ENCODE measurements at regions not wholly inside any gene's neighbourhood (a gene's known extent, or its start where the extent isn't known, plus 50 kb on each side); places are given as distances from the start of the nearest gene placed in this dataset.

DNA sequence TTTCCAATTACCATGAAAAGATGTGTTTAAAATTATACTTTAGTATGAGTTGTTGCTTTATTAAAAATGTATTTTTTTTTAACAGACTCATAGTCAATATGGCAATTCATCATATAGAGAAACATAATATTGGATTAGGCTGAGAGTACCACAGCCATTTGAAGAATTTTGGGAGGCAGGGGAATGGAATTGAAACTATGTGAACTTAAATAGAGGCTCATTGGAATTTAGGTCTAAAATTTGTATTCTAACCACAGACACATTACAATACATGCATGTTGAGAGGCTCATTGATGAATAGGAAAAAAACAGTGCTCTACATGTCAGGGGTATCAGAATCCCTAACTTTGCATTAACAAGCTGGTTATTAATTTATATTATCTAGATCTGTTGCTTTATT, 269.6 kb downstream of the DKK2 start:
- DNase-seq: no peak

DNA sequence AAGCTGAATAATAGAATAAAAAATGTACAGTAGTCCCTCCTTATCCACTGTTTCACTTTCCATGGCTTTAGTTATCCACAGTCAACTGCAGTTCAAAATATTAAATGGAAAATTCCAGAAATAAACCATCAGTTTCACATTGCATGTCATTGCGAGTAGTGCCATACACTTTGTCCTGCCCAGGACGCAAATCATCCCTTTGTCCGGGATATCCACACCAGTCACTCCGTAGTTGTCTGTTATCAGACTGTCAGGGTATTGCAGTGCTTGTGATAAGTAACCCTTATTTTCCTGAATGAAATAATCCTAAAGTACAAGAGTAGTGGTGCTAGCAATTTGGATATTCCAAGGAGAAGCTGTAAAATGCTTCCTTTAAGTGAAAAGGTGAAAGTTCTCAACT, 271.3 kb downstream of the DKK2 start:
- no peak for DNase-seq

DNA sequence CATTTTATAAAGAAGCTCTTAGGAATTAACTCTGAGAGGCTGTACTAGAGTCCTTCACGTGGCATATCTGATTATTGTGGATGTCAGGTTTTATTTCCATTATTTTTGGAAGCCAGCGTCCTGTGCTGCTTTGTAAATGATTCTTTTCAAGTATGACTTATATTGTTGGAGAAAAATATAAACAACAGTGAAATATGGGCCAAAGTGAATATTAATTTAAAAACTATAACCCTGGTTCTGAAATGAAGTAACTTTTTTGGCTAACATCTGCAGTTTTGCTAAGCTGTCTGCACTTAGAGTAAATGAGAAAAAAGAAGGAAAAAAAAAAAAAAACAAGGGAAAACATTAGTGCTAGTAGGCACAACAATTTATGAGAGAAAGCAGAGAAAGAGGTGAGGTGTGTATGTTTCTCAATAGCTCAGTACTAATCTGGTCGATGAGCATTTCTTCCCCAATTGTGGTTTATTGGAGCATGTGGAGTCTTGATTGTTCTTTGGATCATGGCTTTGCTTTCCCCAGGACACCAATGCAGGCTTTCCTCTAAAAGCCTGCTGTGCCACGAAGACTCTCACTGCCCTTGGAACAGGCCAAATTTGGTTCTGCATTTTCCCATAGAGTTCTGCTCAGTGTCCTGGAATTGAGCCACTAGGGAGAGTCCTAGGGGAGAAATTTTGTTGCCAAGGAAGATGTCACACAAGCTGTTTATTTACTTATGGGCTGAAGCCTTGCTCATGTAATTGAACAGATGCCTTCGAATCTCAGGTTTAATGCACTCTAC, 273.3 kb downstream of the DKK2 start:
- no peak for DNase-seq

DNA sequence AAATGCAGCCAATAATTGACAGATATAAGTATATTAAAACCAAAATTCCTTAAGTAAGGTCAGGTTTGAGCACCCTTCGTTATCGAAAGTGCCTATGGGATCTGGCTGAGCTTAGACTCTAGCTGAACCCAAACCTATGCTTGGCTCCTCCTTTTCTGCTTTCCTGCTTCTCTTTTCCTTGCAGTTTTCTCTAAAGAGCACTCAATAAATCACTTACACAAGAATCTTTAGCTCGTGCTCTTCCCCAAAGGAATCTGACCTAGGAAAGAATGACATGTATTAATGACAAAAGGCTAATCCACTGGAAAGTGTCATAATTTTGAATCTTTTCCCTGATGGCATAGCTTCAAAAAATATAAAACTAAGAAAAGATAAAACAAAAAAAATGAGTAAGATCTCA, 282.7 kb downstream of the DKK2 start:
- DNase-seq: no peak

DNA sequence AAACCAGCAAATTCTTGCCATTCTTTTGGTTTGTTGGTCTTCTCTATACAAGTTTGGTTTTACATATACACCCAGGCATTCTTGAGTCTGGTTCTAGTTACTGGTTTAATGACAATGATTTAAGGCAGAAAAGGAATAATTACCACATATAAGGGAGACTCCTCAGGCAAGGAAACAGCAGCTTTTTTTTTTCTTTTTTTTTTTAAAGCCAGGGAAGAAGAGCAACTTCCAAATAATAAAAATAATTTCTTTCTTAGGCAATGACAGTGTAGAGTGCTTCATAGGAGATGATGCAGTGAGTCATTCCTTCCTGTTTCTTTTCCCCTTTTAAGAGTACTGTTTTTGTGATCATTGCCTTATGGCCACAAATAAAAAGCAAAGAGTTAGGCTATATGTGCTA, 289.7 kb downstream of the DKK2 start:
- no peak for DNase-seq

DNA sequence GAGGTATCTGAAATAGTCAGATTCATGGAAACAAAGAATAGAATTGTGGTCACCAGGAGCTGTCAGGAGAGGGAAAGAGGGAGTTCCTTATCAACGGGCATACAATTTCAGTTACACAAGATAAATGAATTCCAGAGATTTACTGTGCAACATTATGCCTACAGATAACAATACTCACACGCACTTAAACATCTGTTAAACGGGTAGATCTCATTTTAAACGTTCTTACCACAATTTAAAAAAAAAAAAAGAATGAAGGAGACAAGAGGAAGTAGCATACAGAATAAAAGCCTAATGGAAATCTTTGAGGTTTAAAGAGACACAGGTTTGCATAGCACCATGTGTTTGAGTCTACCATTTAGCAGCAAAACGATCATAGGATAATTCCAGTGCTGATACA, 298.0 kb downstream of the DKK2 start:
- DNase-seq: no peak

DNA sequence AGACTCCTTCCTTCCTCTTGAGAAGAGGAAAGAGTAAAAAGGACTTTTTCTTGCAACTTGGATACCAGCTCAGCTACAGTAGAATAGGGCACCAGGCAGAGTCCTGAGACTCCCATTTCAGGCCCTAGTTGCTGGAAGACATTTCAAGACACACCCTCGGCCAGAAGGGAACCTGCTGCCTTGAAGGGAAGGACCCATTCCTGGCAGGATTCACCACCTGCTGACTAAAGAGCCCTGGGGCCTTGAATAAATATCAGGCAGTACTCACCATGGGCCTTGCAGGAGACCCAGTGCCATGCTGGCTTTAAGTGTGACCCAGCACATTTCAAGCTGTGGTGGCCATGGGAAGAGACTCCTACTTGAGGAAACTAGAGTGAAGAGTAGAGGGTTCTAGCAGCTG, 317.6 kb downstream of the DKK2 start:
- no peak for DNase-seq

DNA sequence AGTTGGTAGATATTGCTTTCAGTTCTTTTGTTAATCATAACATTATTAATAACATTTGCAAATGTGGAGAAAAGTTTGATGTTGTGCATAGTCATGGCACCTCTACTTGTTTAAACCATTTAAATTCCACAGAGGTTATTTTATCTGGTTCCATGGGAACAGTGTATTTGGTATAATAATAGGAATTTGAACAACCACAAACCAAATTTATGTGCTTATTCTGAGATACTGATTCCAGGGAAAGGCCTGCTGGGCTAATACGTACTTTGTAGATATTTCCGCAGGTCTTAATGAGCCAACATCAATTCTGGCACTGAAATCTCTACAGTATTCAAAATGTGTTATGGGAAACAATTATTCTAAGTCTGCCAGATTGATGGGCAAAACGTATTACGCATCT, 319.0 kb downstream of the DKK2 start:
- no peak for DNase-seq

DNA sequence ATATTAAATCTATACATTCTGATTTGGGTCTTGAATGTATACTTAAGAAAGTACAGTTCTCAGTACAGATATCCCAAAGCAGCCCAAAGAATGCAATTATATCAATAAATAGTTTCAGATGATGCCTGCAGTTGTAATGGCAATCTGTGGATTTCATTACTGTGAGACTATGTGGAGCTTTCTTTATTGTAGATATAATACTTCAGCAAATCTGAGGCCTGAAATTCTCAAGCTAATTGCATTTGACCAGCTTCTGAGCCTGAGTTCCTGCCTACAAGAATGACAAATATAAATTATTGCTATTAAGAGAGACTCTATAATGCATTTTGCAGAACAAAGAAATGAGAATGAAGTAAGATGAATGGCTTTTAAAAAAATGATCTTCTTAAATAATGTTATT, 320.3 kb downstream of the DKK2 start:
- no peak for DNase-seq

DNA sequence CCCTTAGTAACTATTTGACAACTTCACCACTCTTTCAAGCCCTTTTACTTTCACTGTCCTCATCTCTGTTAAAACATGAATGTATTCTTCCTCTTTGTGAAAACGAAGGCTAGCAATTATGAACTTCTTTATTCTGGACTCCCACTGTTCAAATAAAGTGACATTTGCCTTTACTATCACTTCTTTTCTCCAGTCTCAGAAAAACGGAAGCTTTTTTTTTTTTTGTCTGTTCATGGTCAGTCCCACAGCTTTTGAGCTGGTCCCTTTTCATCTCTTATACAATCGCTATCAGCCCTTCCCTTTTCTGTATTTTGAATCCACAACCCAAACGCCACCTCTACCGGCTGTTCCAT, 327.7 kb downstream of the DKK2 start:
- no peak for DNase-seq

DNA sequence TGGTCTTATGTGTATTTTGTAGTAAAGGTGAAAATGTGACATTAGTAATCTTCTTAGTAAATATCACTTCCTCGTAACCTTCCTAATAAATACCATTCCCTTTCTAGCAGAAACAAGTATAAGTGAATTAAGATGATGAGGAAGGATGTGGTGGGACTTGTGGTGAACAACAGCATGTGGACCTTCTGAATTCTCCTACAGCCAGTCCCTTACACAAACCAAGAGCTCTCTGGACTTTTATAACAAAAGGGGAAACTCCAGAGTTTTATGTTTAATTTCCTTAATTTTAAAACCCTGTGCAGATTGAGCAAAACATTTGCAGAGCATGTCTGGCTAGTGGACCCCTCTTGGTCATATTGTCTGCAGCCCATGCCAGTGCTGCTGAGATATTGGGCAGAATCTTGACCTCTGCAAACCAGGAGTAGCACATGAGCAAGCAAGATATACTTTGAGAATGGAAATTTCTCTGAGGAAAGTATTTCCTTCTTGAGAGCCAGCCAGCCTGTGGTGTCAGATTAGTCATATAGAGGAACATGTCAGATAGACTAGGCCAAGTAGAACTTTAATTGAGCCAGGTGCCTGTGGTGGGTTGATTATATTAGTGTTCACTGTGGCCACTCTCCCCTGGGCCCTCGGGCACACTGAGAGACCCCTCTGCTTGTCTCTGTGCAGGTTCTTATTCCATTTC, 328.2 kb downstream of the DKK2 start:
- DNase-seq: no peak

DNA sequence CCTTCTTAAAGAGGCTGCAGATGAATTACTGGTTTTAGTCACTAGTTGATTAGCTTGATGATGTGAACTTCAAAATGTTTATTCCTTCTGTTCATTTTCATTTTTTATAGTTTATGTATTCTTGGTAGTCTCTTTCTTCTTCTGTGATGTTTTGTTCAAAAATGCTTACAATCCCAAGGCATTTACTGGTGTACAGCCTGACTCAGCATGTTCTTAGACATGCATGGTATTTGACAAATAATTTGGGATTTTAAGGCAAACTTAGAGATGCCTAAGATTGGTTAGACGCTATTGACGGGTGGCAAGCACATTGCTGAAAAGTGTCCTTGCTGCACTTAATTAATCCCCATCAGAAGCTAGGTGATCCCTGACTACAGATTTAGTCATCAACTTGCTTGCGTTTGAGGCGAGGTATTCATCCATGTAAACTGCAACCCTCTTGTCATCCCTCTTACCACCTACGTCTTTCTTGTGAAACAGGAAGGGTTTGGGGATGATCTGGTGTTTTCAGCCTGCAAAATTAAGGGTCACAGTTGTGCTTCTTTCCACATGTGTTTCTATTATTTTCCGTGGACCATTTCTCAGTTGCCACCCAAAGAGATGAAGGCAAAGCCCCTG, 331.8 kb downstream of the DKK2 start:
- no peak for DNase-seq

DNA sequence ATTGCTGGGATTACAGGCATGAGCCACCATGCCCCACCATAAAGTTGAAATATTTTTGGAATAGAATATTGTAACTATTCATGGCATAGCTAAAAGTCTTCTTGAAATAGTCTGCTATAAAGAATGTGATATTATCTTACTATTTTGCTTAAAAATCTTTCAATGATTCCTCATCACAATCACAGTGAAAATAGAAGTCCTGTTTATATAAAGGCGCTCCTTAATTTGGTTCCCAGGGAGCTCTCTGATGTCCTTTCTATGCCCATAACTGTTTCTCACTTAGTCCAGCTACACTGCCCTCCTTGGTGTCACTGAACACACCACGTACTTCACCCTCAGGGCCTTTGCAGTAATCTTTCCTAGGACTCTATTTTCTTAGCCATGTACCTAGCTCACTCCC, 331.7 kb upstream of the GIMD1 start:
- DNase-seq: no peak

DNA sequence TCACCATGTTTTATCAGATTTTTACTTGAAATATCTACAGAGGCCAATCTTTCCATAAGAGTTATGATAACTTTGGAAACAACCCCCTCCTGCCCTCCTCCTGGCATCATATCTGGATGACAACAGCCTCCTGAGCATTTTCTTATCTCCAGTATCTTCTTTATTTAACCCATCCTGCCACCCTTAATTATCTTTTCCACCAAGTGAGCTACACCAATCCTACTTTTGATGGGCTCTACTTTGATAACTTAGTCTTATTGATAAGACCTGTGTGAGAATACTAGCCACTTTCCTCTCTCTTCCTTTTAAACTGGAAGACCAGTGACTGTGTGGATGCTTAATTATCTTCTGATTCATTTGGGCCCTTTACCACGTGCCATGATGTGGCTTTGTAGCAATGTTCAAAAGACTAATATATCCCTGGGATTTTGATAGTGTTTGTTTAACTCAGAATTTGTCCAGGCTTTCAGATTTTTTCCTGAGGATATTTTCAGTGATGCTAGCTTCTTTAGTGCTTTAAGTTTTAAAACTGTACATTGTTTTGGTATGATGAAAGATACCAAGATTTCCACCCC, 330.1 kb upstream of the GIMD1 start:
- no peak for DNase-seq

DNA sequence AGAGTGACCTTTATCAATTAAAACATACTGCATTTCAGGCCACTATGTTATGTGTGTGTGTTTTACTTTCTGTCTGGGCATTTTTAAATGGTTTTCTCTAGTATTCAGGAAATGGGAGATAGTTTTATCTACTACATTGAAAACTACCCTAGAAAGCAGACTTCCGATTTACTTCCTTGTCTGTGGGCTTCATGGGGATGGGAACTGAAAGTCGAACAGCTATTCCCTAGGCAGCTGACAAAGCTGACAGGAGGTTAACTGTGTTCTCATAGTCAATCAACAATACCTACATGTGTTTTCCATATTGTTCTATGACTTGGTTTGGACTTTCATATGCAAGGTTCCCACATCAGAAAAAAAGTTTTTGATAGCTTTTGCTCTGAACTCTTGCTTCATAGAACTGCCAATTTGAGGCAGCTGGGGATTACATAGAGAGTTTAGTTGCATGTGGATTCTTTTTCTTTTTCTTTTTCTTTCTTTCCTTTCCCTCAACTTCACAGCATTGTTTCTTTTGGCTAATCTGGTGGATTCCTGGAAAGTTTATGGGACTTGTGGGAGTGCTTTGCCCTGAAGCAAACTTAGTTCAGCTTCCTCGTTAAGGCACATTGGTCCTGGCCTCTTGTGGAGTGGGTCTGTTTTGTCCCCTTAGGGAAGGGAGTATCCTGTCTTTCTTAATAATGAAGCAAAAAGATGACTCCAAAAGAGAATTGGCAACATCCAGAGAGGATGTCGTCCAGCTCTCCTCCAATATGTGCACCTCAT, 327.1 kb upstream of the GIMD1 start:
- no peak for DNase-seq

DNA sequence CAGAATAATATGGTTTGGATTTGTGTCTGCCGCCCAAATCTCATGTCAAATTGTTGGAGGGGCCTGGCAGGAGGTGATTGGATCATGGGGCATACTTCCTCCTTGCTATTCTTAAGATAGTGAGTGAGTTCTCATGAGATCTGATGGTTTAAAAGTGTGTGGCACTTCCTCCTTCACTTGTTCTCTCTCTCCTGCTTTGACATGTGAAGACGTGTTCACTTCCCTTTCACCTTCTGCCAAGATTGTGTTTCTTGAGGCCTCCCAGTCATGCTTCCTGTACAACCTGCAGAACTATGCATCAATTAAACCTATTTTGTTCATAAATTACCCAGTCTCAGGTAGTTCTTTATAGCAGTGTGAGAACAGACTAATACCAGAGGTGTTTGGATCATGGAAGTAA, 325.7 kb upstream of the GIMD1 start:
- no peak for DNase-seq

DNA sequence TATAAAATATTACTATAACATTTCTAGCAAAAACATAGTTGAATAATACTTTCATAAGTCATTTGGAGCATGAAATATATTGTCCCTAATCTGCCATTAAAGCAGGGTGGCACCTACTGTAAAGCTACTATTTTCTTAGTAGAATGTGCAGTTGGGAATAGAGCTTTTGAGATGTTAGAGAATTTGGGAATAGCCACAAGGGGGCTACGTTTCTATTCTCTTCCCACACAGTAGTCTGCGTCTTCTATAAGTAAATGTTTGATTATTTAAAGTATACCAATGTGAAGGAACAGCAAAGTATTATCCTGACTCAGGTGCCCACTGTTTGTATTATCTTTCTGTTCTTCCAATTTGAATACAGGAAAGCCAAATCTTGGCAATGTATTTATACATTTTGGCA, 323.2 kb upstream of the GIMD1 start:
- no peak for DNase-seq

DNA sequence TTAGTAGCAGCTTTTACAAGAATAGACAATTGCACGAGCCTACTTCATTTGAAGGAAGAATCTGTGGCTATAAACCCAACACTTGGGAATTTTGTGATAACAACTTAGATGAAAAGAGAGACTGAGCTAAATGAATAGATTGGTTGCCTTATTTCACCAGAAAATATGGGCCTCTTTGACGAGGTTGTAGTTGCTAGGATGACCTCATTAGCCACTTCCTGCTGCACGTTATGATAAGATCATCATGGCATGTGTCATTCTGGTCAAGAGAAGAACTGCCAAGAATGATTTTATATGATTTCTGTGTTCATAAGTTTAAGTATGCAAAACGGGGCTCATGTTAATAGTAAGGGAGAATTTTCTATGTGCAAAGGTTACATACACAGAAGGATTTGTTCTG, 321.9 kb upstream of the GIMD1 start:
- no peak for DNase-seq

DNA sequence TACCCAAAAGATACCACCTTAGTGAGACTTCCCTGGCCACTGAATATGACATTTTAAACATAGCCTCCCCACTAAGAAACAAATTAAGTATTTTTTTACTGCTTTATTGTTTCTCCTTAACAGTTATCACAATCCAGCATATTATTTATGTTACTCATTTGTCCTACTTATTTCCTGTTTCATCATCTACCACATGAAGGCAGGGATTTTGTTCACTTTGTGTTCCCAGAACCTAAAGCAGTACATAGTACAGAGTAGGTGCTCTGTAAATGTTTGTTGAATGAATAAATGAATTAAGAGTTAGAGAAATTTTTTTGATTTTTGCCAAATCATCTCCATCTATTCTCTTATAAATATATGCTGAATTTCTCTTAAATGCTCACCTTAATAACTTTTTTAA, 318.4 kb upstream of the GIMD1 start:
- no peak for DNase-seq

DNA sequence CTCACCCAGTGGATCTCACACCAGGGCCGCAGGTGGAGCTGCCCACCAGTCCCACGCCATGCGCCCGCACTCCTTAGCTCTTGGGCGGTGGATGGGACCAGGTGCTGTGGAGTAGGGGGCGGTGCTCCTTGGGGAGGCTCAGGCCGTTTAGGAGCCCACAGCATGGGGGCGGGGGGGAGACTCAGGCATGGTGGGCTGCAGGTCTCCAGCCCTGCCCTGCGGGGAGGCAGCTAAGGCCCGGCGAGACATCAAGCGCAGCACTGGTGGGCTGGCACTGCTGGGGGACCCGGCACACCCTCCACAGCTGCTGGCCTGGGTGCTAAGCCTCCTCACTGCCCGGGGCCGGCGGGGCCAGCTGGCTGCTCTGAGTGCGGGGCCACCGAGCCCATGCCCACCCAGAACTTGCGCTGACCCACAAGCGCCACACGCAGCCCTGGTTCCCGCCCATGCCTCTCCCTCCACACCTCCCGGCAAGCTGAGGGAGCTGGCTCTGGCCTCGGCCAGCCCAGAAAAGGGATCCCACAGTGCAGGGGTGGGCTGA, 312.9 kb upstream of the GIMD1 start:
- DNase-seq: no peak

DNA sequence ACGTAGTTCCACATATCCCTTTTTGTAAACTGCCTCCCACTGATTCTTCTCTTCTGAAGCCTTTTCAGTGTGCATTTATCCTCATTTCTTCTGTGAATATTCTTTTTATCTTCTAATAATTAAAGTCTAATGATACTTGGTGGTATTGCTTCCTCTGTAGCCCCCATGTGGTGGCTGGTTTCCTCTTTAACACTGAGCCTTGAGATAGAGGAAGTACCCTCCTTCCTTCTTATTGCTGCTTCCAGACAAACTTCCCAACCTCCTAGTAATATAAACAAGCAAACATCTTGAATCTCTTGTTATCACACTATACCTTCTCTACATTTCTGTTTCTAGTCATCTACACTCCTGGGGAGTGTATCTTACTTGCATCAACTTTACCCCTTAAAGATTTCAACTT, 310.5 kb upstream of the GIMD1 start:
- DNase-seq: no peak

DNA sequence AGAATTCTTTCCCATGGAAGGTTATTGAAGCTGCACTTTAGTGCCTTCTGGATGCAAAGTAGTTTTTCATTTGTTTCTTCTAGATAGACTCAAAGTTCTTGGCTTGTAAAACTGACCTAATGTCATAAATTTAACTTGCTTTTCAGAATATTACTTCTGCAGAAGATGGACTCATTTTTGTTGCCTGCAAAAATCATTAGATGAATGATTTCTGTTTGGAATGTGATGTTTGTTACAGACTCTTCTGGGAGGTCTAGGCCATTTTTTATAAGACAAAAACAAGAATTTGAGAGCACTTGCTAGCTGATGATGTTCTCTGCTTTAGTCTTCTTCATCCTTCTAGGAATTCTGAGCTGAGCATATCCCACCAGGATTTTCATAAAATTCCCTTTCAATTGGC, 308.6 kb upstream of the GIMD1 start:
- no peak for DNase-seq

All from activated CD4-positive, alpha-beta T cell treated with anti-CD3 and anti-CD28 coated beads, Interleukin-2, amount 50 U/mL, for 48 hours (primary cell).